Fibroblast of mammary gland (primary cell): ENCODE measurements at regions not wholly inside any gene's neighbourhood (a gene's known extent, or its start where the extent isn't known, plus 50 kb on each side); places are given as distances from the start of the nearest gene placed in this dataset.
"Not testable (repeated sequence)": the region's sequence is repeated elsewhere in the genome, so short reads cannot be mapped to it uniquely, and the experiment has no call there.

Experiments used
- DNase-seq: peaks from one replicate; pipeline ENCODE4 v3.0.0-alpha.2; 2010; ENCODE audit warnings: low read depth
- H3K4me3 ChIP-seq: 2 replicates; pipeline ENCODE4 v1.5.1; 2011; ENCODE audit warnings: low read depth, mild to moderate bottlenecking, low read length, moderate library complexity; ENCODE audit not compliant: control insufficient read depth
- TF ChIP-seq, protein P1 (sequence below): conservative IDR thresholded peaks from 2 replicates; pipeline ENCODE4 v1.5.1; 2011; ENCODE audit warnings: low read depth, low read length, inconsistent platforms; ENCODE audit not compliant: control insufficient read depth, insufficient read depth

- TF ChIP-seq, protein P1, sequence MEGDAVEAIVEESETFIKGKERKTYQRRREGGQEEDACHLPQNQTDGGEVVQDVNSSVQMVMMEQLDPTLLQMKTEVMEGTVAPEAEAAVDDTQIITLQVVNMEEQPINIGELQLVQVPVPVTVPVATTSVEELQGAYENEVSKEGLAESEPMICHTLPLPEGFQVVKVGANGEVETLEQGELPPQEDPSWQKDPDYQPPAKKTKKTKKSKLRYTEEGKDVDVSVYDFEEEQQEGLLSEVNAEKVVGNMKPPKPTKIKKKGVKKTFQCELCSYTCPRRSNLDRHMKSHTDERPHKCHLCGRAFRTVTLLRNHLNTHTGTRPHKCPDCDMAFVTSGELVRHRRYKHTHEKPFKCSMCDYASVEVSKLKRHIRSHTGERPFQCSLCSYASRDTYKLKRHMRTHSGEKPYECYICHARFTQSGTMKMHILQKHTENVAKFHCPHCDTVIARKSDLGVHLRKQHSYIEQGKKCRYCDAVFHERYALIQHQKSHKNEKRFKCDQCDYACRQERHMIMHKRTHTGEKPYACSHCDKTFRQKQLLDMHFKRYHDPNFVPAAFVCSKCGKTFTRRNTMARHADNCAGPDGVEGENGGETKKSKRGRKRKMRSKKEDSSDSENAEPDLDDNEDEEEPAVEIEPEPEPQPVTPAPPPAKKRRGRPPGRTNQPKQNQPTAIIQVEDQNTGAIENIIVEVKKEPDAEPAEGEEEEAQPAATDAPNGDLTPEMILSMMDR, result no peak
- H3K4me3 ChIP-seq, result no peak overlapping the region
- DNase-seq, result peak; percentile 24
Measured at GRCh38 chr21:36610201-36610600, 88.7 kb upstream of the SIM2 start.

DNA sequence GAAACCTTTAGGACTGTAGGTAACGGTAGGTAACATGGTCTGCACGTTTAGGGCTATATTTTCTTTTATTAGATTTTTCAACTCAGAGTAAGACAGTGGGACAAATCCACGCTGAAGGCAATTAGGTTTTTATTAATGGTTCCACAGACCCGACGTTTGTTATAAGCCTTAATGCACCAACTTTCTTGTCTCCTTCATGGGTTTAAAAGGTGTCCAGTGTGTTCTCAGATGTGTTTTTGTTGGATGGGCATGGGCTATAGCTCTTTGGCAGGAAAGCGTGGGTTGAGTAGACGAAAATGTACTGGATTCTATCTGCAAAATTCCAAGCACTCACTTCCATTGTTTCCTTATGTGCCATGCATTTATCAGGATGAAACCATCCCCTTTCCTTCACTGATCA is 88.0 kb upstream of the SIM2 start:
- no peak overlapping the region for H3K4me3 ChIP-seq
- no peak for DNase-seq
- TF ChIP-seq, protein P1, result no peak

GRCh38 chr21:36611379-36611778 is 87.5 kb upstream of the SIM2 start:
- no peak overlapping the region for H3K4me3 ChIP-seq
- TF ChIP-seq, protein P1, result no peak
- no peak for DNase-seq

- TF ChIP-seq, protein P1, result no peak
- no peak overlapping the region for H3K4me3 ChIP-seq
- no peak for DNase-seq
Measured at GRCh38 chr21:36613059-36613458, 85.9 kb upstream of the SIM2 start.

DNA sequence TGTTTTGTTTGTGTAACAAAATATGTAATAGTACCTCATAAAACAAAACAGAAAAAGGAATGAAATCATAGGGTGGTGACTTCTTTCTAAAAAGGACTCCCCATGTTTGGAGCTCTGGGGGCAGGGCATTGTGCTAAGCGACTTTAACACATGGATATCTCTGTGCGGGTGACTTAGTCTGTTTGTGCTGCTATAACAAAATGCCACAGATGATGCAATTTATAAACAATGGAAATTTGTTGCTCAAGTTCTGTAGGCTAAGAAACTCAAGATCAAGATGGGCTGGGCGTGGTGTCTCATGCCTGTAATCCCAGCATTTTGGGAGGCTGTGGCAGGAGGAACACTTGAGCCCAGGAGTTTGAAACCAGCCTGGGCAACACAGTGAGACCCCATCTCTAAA is 85.4 kb upstream of the SIM2 start:
- no peak for DNase-seq
- no peak overlapping the region for H3K4me3 ChIP-seq
- TF ChIP-seq, protein P1, result no peak

DNA sequence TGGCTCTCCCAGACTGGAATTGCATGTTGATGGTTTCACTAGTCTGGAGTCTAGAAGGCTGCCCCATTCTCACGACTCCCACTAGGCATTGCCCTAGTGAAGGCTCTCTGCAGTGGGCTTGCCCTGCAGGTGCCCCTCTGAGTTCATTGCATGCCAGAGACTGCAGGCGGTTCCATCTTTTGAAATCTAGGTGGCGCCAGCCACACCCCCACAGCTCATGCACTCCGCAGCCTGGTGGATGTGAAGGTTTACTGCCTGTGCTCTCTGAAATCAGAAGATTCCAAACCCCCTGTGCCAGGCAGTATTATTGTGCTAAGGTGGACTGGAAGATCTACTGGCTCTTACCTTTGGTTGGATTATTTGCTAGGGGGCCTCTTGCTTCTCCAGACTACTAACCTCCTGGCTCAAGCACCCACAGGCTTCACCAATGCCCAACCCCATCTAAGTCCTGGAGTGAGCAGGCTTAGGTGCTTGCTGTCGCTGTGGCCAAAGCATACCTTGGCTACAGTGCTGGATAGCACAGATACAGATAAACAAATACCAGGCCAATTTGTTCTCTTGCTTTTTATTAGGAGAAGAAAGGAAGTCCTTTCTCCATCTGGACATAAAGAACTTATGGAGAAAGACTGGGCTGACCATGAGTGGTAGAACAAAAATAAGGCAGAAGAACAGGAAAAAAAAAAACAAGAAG is 83.5 kb upstream of the SIM2 start:
- H3K4me3 ChIP-seq, result no peak overlapping the region
- TF ChIP-seq, protein P1, result peak; percentile 17
- DNase-seq, result no peak

GRCh38 chr21:36616773-36617172 is 82.1 kb upstream of the SIM2 start:
- not testable (repeated sequence) for DNase-seq, H3K4me3 ChIP-seq

GRCh38 chr21:36621794-36622193 is 77.1 kb upstream of the SIM2 start:
- H3K4me3 ChIP-seq, DNase-seq: not testable (repeated sequence)
